GM19372 (cell line): ENCODE measurements at regions not wholly inside any gene's neighbourhood (a gene's known extent, or its start where the extent isn't known, plus 50 kb on each side); places are given as distances from the start of the nearest gene placed in this dataset.

Source experiments
- ATAC-seq: cut with Tn5 transposase; IDR thresholded peaks from one replicate; pipeline ENCODE4 v1.9.1; 2021; ENCODE audit warnings: mild to moderate bottlenecking, low read depth, moderate library complexity; ENCODE audit not compliant: unreplicated experiment

GRCh38 chr4:16284050-16284449, 57.8 kb upstream of the TAPT1 start:
- no peak for ATAC-seq

- no peak for ATAC-seq
Observed at GRCh38 chr4:16278178-16278577, 51.9 kb upstream of the TAPT1 start.
